GM21619 (cell line): ENCODE measurements at regions not wholly inside any gene's neighbourhood (a gene's known extent, or its start where the extent isn't known, plus 50 kb on each side); places are given as distances from the start of the nearest gene placed in this dataset.

Experiments
- ATAC-seq: cut with Tn5 transposase; IDR thresholded peaks from one replicate; pipeline ENCODE4 v1.9.1; 2021; ENCODE audit not compliant: unreplicated experiment

DNA sequence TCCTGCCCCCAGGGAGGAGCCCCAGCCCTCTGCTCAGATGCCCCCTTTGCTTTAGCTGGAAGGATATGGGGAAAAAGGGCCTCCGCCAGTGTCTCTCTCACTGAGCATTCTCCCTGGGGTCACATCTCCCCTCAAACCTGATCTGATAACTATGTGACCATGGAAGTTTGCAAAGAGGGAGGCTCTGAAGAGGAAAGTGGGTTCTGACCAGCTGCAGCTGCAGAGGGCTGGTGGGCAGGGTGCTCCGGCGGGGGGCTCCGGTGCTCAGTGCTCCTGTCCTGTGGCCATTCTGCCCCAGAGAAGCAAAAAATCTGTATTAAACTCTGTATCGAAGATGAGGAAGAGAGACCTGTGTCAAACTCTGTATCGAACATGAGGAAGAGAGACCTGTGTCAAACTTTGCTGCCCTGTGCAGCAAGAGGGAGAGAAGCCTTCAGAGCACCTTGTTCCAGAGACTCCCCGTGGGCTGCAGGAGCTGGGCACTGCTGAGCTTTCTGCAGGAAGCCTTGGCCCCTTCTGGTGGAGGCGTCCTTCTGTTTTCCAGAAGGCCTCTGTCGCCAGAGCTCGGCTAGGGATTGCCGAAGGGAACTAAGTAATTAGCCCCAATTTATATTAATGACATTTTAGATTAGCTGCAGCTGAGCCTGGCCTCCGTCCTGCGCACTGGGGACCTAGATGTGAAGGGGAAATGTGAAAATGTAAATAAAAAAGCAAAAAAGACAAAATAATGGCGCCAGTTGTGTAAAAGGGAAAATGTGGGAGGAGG is 186.2 kb upstream of the C1orf174 start:
- no peak for ATAC-seq

DNA sequence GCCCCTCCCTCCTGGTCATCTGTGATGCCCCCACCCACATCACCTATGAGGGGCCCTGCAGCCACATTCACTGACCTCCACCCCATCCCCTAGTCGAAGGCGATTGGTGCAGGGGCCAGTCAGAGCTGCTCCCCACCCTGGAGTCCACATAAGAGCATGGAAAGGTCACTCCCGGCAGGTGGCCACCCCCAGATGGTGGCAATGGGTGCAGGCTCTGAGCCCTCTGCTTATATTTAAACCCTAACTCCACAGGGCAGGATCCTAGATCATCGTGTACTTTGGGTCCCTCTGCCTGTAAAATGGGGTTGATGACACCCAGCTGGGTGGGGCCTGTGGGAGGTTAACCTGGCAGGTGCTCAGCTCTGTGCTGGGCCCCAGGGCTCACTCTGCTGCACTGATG is 186.8 kb upstream of the C1orf174 start:
- no peak for ATAC-seq

DNA sequence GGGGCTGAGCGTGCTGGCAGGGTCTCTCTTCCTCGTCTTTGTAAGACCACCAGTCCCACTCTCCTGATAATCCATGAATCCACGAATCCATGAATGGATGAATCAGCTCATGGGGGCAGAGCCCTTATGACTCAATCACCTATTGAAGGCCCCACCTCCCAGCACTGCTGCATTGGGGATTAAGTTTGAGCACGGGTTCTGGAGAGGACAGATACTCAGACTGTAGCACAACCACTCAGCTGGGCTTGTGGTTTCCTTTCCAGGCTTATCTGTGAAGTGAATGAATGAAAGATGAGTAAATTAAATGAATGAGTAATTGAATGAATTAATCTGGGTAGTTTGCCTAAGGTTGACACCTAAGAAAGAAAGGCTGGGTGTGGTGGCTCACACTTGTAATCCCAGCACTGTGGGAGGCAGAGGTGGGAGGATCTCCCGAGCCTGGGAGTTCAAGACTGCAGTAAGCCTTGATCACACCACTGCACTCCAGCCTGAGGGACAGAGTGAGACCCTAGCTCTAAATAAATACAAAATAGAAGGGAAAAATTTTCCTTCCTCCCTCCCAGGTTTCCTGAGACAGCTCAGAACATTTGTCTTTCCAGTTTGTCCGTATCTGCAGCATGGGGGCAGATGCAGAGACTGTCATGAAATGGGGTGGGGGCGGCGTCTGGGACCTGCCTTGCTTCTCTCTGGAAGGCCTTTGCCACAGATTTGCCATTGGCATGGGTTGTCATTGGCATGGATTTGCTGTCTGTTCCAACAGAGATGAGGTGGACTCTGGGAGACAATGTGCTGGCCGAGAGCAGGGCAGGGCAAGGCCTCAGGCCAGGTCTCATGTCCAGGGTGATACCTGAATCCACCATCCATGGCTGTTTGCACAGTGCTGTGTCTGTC is 187.7 kb upstream of the C1orf174 start:
- no peak for ATAC-seq

DNA sequence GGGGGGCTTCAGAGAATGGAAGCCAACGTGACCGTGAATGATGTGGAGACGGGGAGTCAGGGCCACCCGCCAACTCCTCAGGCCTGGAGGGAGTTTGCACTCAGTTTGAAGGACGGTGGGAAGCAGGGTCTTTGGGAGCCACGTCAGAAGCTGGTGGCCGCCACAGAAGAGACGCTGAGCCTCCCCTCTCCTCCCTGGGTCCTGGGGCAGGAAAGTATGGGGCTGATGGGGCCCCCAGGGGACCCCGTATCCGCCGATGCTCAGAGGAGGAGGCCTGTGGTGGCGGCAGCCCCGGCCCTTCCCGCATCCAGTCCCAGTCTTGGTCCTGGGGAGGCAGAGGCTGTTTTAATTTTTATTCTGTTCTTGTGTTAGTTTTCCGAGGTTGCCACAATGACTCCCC is 188.6 kb upstream of the C1orf174 start:
- ATAC-seq = no peak

DNA sequence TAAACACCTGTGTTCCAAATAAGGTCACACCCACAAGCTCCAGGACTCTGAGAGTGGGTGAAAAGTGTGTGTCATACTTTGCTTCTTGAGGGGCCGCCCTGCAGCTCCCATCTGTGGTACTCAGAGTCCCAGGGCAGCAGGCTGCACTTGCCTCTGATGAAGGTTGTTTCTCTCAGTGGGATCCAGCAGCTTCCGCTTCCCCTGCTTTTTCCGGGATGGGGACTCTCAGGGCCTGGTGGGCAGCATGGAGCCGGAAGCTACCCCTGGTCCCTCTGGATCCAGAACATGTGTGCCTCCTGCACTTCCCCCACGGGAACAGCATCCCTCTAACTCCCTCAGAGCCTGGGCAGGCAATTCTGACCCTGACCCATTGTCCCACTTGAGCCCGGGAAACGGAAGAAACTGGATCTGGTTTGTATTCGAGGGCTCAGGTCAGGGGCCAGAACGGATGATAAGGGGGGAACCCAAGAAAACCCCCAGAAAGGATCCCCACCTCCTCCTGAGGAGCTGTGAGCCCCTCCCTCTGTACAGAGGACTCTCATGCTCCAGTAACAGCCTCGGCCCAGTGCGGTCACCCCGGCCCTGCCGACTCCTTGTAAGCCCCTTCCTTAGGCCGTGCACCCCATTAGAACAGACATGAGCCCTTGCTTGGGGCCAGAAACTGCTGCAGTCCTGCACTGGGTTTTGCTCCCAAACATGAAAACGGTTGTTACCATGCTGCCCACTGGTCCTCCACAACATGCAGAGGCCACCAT is 189.5 kb upstream of the C1orf174 start:
- no peak for ATAC-seq

DNA sequence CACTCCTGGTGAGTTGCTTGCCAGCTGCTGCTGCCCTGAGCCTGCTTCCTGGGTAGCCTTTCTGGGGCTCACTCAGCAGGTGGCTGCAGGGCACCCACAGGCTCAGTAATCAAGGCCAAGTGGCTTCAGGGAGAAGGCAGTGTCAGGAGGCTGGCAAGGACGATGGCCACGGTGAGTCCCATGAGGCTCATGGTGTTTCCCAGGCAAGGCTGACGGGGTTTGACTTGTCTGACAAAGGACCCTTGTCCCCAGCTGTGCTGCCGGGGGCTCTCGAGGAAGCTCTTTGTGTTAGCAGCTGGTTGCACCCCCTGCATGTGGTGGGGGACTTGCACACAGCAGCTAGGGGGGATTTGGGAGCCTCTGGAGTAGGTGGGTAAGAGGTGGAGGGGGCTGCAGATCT is 190.5 kb upstream of the C1orf174 start:
- ATAC-seq = no peak

DNA sequence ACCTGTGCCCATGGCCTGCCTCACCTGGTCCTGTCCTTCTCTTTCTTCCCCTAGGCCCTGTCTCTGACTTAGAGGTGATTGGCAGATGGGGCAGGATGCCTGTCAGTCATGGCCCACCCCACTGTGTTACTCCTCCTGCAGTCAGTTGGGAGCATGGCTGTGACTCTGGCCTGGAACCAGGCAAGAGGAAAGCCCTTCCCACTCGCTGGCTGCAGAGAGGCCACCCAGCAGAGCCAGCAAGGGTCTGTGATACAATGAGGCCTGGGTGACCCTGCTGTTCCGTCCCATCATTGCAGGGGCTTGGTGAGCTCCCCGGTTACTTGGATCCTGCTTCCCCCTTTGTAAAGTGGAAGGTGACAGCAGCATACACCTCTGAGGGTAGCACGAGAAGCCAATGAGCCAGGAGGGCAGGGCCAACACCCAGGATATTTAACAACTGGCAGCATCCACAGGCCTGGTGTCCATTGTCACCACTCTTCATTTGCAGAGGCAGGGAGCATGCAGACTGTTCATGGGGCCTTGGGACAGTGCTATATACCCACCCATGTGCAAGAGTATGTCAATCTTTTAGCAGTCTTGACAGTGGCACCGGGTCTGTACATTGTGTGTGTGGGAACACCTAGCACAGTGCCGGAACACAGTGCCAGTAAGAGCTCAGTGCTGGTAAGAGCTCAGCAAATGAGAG is 191.0 kb upstream of the C1orf174 start:
- ATAC-seq = no peak

DNA sequence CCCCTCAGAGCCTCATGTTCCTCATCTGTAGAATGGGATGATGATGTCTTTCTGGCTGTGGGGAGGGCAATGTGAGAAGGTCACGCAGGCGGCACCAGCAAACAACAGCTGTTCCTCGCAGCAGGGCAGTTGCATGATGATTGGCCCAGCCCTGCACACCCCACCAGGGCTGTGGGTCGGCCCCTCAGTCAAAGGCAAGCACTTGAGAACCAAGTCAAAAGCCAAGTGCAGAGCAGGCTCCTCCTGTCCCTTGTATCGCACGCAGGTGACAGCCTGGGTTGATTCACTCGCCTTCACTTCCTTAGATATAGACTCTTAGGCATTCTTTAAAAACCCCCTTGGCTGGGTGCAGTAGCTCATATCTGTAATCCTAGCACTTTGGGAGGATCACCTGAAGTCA is 191.9 kb upstream of the C1orf174 start:
- no peak for ATAC-seq

DNA sequence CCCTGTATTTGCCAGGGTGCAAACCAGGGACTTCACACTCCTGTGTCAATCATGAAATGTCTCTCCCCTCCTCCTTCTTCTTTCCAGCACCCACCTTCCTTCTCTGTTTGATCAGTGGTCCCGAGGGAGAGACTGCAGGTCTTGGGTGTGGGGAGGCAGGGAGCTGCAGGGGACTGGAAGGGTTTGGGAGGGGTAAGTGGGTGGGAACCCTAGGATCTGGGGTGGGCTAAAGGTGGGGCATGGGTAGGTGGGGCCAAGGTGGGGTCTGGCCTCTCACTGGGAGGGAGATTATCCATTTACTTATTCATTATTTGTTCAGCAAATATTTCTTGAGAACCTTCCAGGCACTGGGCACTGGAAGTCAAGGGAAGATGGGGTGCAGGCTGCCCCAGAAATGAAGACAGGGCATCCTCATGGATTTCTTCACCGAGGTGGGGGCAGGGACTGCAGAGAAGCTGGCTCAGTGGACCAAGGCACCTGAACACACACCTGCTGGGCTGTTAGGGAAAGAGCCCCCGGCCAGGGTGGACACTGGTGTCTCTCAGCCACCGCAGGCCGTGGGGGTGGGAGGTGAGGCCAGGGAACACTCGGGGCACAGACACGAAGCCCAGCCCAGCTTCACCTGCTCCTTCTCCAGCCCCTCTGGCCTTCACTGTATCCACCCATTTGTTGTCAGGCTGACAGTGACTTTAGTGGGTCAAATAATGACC is 193.9 kb upstream of the C1orf174 start:
- no peak for ATAC-seq

DNA sequence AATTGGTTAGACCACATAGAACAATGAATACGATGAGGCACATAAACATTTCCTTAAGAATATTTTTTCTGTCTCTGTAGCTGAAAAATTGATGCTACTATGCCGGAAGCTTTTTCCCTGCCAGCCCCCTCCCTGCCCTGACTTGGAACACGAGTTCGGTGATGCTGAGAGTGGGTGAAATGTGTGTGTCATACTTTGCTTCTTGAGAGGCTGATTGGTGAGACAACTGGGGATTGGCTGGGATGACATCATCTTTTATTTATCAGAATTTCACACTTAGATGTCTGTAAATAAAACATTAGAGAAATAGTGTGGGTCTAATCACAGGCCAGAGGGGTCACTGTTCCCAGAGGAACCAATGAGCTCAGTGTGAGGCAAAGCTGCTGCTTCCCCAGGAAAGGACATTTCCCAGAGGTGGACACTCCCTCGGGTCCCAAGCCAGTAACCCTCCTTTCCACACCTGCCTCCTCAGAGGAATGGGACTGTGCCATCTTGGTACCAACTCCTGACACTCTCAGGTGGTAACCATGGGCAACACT is 195.4 kb upstream of the C1orf174 start:
- no peak for ATAC-seq

DNA sequence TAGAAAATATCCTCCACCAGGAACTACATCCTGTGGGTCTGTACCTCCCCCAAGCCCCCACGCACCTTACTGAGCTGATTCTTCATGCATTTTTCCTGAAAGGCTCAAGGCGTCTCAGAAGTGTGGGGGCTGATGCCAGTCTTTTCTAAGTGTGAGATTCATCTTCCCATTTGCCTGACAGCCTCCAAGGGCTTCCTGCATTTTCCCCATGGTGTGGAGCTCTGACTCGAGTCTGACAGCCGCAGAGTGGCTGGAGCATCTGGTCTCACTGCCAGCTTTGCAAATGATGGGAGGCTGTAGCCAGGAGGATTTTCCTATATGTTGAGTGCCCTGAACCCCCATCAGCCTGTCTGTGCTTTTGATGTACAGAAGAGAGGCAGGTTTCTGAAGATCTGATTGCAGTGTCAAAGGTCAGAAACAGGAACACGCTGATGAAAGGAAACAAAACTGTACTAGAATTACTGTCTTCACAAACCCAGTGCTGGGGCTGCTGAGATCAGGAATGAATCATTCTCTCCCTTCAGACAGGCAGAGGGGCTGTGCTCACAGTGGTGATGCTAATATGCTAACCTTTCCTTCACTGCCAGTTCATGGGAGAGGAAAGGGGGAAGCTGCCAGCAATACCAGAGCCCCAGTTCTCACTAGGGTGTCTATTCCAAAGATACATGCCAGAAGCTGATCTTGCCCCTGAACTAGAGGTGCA is 201.5 kb upstream of the C1orf174 start:
- no peak for ATAC-seq

DNA sequence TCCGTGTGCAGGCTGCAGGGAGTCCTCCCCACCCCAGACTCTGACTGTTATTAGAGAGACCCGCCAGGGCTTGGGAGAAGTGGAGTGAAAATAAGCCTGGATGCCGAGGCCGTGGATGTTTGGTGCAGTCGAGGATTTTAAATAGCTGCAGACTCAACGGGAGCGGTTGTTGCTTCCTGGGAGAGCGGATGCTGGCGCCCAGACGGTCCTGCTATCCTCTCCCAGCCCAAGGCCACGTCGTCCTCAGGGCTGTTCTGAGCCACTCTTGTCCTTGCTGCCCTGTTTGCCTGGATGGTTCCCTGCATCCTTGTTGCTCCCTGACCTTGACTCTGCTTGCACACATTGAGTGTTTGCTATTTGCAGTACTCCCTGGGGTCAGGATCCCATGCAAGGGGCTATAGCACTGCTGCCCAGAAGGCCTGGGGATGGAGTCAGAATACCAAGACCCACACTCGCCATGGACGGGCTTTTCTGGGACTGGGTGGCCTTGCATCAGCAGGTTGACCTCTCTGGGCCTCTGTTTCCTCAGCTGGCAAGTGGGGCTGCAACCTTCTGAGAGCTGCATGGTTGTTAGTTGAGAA is 205.3 kb upstream of the C1orf174 start:
- no peak for ATAC-seq

DNA sequence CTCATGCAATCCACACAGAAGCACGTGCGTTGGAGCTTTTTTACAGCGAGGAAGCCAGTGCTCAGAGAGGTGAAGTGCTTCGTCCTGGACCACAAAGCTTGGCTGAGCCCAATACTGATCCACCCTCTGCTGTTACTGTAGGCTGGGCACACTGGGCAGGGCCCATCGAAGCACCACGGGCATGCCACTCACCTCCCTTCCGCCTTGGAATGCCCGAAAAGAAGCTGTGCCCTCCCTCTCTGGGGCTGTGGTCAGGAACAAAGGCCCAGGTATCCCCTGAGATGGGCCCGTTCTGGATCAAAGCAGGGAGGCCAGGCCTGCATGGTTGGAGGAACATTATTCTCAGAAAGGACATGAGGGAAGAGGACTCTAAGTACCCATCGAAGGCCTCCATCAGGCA is 206.7 kb upstream of the C1orf174 start:
- no peak for ATAC-seq

DNA sequence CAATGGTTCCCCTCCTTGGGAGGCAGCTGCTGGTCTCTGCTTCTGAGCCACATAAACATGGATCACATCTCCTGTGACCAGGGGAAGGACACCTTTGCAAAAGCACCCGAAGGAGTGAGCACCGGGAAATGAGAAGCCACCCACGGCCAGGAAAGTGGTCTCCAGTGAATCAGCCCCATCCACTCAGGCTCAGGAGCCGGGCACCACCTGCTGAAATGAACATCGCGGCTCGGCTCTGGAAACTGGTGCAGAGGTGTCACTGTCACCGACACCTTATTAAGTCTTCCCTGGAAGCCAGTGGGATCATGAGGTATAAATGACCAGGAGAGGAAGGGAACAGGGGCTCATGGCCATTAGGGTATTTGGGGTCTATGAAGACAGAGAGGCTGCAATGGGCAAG is 207.2 kb upstream of the C1orf174 start:
- no peak for ATAC-seq

DNA sequence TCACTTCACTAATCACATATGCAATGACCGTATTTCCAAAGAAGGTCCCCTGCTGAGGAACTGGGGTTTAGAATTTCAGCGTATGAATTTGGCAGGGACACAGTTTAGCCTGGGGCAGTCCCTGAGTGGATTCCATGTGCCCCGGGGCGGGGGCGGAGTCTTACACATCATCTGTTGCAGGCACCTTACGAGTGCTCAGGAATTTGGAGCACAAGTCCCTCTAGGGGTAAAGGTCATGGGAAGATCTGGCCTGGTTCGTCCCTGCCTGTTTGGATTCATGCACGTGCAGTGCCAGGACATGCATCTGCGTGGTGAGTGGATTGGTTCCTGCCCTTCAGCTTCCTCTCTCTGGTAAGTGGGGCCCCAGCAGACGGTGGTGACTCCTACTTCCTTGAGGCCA is 208.3 kb upstream of the C1orf174 start:
- no peak for ATAC-seq

DNA sequence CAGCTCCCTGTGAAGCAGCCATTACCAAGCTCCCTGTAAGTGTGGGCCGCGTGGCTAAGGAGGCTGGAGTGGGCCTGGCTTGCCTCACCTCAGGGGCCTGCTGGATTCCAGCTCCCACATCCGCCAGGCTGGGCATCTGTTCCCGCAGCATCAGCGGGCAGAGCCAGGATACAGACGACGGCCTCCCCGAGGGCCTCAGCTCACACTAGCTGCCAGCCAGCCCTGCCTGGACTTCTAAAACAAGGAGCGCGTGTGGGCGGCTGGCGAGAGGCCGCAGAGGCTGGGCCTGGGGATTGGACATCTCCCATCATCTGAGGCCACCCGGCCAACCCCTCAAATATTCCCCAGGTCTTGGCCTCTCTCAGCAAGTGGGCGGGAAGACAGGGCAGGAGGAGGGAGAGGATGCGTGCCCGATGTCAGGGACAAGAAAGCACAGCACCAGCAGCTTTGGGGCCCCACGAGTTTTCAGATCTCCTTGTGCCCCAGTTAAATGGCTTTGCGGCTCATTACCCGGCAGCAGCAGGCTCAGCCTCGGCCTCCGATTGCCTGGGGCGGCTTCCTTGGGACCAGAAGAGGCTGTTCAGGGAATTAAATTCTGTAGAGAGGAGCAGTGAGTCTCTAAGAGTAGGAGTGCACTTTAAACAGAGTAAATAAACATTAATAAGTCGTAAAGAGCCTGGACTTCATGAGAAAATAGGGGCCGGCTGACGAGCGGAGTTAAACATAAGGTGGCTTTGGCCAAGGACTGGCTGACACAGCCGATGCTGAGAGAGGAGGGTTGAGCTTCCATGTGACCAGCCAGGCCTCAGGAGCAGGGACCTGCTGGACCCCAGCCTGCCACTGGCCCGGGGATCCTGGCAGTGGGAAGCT is 208.9 kb upstream of the C1orf174 start:
- ATAC-seq = no peak

DNA sequence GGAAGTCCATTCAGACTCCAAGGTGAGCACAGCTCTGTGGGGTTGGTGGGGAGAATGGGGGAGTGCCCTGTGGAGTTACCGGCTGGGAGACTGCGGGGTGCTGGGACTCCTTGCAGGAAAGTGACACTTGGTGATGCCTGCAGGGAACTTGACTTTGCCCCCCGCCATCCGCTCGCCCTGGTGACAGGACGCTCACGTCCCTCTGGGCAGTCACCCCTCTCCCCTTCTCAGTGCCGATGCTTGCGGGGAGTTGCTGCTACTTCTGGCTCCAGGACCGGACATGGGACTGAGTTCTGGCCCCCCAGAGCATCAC is 209.5 kb upstream of the C1orf174 start:
- no peak for ATAC-seq

DNA sequence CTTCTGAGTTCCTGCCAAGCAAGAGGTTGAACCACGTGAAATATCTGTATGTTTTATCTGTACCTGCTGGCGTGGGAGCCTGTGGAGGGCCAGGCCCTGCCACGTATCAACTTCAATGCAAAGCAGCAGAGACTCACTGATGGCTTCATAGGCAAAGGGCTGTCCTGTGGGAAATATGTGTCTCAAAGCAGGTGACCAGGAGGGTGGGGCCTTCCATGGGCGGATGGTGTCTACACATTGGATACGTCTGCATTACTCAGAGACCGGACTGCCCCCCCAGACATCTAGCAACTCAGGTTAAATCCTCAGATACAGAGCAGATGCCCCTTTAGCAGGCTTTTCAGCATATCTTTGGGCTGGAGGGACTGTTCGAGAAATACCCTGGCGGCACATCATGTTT is 210.8 kb upstream of the C1orf174 start:
- no peak for ATAC-seq
